ENCODE measurements at regions not wholly inside any gene's neighbourhood (a gene's known extent, or its start where the extent isn't known, plus 50 kb on each side); places are given as distances from the start of the nearest gene placed in this dataset.

DNA sequence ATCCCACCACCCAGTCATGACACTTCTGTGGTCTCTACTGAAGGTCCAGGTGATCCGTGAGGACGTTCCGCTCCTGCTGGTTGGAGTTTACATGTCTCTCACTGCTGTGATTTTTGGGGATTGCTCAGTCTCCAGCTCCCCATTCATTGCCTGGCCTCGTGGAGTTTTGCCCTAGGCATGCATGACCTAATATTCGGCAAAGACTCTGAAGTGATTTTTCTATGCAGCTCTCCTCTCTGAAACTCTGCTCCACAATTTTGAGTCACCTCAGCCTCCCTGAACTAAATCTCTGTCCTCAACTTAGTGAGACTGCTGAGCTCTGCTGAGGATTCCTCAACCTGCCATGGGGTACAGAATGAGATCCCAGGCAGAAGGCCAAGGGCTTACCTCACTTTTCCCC lies 174.4 kb upstream of the FGGY start:
- 73% methylated on average over 5 of the region's 5 CpGs for WGBS (ENCODE audit: low lambda C conversion rate, missing lambda C conversion rate)
- DNase-seq (ENCODE audit: low spot score) = no peak
- TF ChIP-seq EZH2 (IDR thresholded peaks at IDR 0.05; ENCODE audit: borderline replicate concordance) = no peak
- TF ChIP-seq EZH2phosphoT487 (IDR thresholded peaks at IDR 0.05; ENCODE audit: low read depth, severe bottlenecking, unreplicated experiment) = no peak
- TF ChIP-seq, protein P1, sequence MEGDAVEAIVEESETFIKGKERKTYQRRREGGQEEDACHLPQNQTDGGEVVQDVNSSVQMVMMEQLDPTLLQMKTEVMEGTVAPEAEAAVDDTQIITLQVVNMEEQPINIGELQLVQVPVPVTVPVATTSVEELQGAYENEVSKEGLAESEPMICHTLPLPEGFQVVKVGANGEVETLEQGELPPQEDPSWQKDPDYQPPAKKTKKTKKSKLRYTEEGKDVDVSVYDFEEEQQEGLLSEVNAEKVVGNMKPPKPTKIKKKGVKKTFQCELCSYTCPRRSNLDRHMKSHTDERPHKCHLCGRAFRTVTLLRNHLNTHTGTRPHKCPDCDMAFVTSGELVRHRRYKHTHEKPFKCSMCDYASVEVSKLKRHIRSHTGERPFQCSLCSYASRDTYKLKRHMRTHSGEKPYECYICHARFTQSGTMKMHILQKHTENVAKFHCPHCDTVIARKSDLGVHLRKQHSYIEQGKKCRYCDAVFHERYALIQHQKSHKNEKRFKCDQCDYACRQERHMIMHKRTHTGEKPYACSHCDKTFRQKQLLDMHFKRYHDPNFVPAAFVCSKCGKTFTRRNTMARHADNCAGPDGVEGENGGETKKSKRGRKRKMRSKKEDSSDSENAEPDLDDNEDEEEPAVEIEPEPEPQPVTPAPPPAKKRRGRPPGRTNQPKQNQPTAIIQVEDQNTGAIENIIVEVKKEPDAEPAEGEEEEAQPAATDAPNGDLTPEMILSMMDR (IDR thresholded peaks at IDR 0.05; ENCODE audit: poor library complexity) = no peak
- Histone ChIP-seq H3K27ac (no peak overlapping the region), H3K9me2 (replicated peaks; ENCODE audit: insufficient read depth) (no peaks in the 10 kb centered on the region), H2AFZ (no peak overlapping the region), H3K4me2 (no peak overlapping the region), H3K9me3 (ENCODE audit: low read depth) (no peaks in the 10 kb centered on the region), H4K20me1 (ENCODE audit: insufficient read depth, poor library complexity, severe bottlenecking) (no peaks in the 10 kb centered on the region), H3K27me3 (no peaks in the 10 kb centered on the region), H3K36me3 (replicated peaks; ENCODE audit: insufficient read depth, low read depth) (no peaks in the 10 kb centered on the region), H3K79me2 (no peaks in the 10 kb centered on the region), H3K4me3 (no peak overlapping the region), H3K4me1 (ENCODE audit: insufficient read depth) (no peaks in the 10 kb centered on the region)

DNA sequence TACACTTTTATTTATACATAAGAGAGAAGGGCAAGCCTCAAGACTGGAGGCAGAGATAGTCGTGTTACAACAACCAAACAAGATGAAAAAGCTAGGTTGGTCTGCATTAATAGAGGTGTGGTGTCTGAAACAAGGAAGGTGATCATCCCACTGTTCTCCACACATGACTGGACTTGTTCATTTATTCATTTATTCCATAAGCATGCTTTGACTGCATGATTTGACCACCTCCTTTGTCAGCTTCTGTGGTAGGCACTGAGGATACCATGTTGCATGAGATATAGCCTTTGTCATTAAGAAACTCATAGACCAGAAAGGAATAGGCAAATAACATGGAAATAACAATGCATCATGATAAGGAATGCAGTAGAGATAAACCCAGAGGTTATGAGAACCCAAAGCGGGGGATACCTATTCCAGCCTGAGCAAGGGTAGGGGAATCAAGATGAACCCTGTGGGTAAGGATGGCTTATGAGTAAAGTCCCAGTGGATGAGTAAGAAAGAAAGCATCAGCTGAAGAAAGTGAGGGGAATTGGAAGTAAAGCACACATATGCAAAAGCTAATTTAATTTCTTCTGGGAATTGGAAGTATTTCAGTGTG lies 173.7 kb upstream of the FGGY start:
- Histone ChIP-seq H3K9me2 (replicated peaks; ENCODE audit: insufficient read depth) (no peaks in the 10 kb centered on the region), H3K4me3 (no peak overlapping the region), H4K20me1 (ENCODE audit: insufficient read depth, poor library complexity, severe bottlenecking) (no peaks in the 10 kb centered on the region), H3K4me2 (no peak overlapping the region), H3K9me3 (ENCODE audit: low read depth) (no peaks in the 10 kb centered on the region), H3K27me3 (no peaks in the 10 kb centered on the region), H3K79me2 (no peaks in the 10 kb centered on the region), H2AFZ (no peak overlapping the region), H3K27ac (no peak overlapping the region), H3K36me3 (replicated peaks; ENCODE audit: insufficient read depth, low read depth) (no peaks in the 10 kb centered on the region), H3K4me1 (ENCODE audit: insufficient read depth) (no peaks in the 10 kb centered on the region)
- WGBS (ENCODE audit: low lambda C conversion rate, missing lambda C conversion rate) = 92% methylated on average over 2 of the region's 2 CpGs
- TF ChIP-seq, protein P1 (IDR thresholded peaks at IDR 0.05; ENCODE audit: poor library complexity) = no peak
- TF ChIP-seq EZH2 (IDR thresholded peaks at IDR 0.05; ENCODE audit: borderline replicate concordance) (no peak), EZH2phosphoT487 (IDR thresholded peaks at IDR 0.05; ENCODE audit: low read depth, severe bottlenecking, unreplicated experiment) (no peak)
- DNase-seq (ENCODE audit: low spot score) = no peak

DNA sequence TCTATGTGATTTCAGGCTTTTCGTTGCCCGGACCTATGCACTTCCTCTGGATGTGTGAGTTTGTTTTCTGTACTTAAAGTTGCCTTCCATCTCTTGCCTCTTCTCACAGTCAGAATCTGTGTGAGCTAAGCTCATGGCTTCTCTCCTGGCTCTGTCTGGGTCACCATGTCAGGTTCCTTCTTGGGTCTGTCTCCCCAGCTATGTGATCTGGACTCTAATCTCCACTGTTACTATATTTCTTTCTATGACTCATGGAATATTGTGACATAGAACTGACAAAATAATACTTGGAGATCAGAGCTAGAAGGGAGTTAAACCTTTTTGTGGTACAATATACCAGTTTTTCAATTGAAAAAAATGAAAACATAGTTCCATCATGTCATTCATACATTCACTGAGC lies 172.7 kb upstream of the FGGY start:
- H3K4me2 ChIP-seq = no peak overlapping the region

More for the DNA sequence above, 172.7 kb upstream of the FGGY start:
- no peaks in the 10 kb centered on the region for H3K4me1 ChIP-seq (ENCODE audit: insufficient read depth)
- no peak for DNase-seq (ENCODE audit: low spot score)
- no peaks in the 10 kb centered on the region for H3K9me3 ChIP-seq (ENCODE audit: low read depth)
- 93% methylated on average over 2 of the region's 2 CpGs for WGBS (ENCODE audit: low lambda C conversion rate, missing lambda C conversion rate)
- no peaks in the 10 kb centered on the region for H3K27me3 ChIP-seq
- TF ChIP-seq, protein P1 (IDR thresholded peaks at IDR 0.05; ENCODE audit: poor library complexity) = no peak
- no peak for TF ChIP-seq EZH2 (IDR thresholded peaks at IDR 0.05; ENCODE audit: borderline replicate concordance)
- TF ChIP-seq EZH2phosphoT487 (IDR thresholded peaks at IDR 0.05; ENCODE audit: low read depth, severe bottlenecking, unreplicated experiment) = no peak
- H3K79me2 ChIP-seq = no peaks in the 10 kb centered on the region
- no peaks in the 10 kb centered on the region for H3K9me2 ChIP-seq (replicated peaks; ENCODE audit: insufficient read depth)
- no peak overlapping the region for H3K4me3 ChIP-seq
- no peak overlapping the region for H3K27ac ChIP-seq
- H2AFZ ChIP-seq = no peak overlapping the region
- H4K20me1 ChIP-seq (ENCODE audit: insufficient read depth, poor library complexity, severe bottlenecking) = no peaks in the 10 kb centered on the region
- H3K36me3 ChIP-seq (replicated peaks; ENCODE audit: insufficient read depth, low read depth) = no peaks in the 10 kb centered on the region

All from hepatocyte (in vitro differentiated cells).